Gastroesophageal sphincter (tissue), 4 donors: ENCODE measurements at regions not wholly inside any gene's neighbourhood (a gene's known extent, or its start where the extent isn't known, plus 50 kb on each side); places are given as distances from the start of the nearest gene placed in this dataset.

Experiments
- ATAC-seq: fragments of 150-250 bp; one replicate; pipeline ENCODE4 v1.9.1; 2016; ENCODE audit warnings: mild to moderate bottlenecking, moderate library complexity
- H3K27ac ChIP-seq, 4 donors: fragments of 200-600 bp; sonication (generic) in 3 of 4; 1 replicate in 3 of 4; 2 replicates in 1 of 4; pipeline ENCODE4 v1.5.1; 2016 to 2019
- H3K27me3 ChIP-seq: fragments of 200-600 bp; sonication (generic); one replicate; pipeline ENCODE4 v1.5.1; 2019
- H3K36me3 ChIP-seq, 2 donors: fragments of 200-600 bp; sonication (generic); one replicate each; pipeline ENCODE4 v1.5.1; 2019; ENCODE audit warnings: control low read depth in 1 of 2
- H3K4me1 ChIP-seq, 3 donors: fragments of 200-600 bp; sonication (generic); 1 replicate in 2 of 3; 2 replicates in 1 of 3; pipeline ENCODE4 v1.5.1; 2016 to 2019; ENCODE audit warnings: control low read depth in 2 of 3
- H3K4me3 ChIP-seq, 2 donors: fragments of 200-600 bp; sonication (generic); one replicate each; pipeline ENCODE4 v1.5.1; 2019; ENCODE audit warnings: mild to moderate bottlenecking in 1 of 2, moderate library complexity in 1 of 2
- H3K9me3 ChIP-seq, 3 donors: fragments of 200-600 bp; sonication (generic); one replicate each; pipeline ENCODE4 v1.5.1; 2017 to 2019; ENCODE audit warnings: control low read depth in 2 of 3
- EP300 ChIP-seq: sonication (generic); formaldehyde crosslinking; IDR thresholded peaks from one replicate; pipeline ENCODE4 v1.6.1; 2017; ENCODE audit warnings: antibody characterized with exemption, mild to moderate bottlenecking
- POLR2A ChIP-seq, 2 donors: fragments of 450-650 bp; IDR thresholded peaks; one replicate each; pipeline ENCODE4 v1.6.1; 2017; ENCODE audit warnings: antibody characterized with exemption in 2 of 2, mild to moderate bottlenecking in 2 of 2, moderate library complexity in 1 of 2
- POLR2AphosphoS5 ChIP-seq: sonication (generic); formaldehyde crosslinking; IDR thresholded peaks from one replicate; pipeline ENCODE4 v1.6.1; 2017; ENCODE audit warnings: antibody characterized with exemption
- WGBS, 2 donors: methylation state at CpG; one replicate each; pipeline ENCODE4 v1.1.5; 2018; ENCODE audit warnings: low coverage in 1 of 2; 5-methylcytosine and 5-hydroxymethylcytosine counted together
- TF ChIP-seq, protein P1 (sequence below), 4 experiments: fragments of 200-600 bp in 2 of 4; fragments of 450-650 bp in 2 of 4; sonication (generic) in 1 of 4; IDR thresholded peaks; one replicate each; pipeline ENCODE4 v1.5.1; 2017 to 2019; ENCODE audit warnings: antibody characterized with exemption in 4 of 4, mild to moderate bottlenecking in 2 of 4, moderate library complexity in 2 of 4

DNA sequence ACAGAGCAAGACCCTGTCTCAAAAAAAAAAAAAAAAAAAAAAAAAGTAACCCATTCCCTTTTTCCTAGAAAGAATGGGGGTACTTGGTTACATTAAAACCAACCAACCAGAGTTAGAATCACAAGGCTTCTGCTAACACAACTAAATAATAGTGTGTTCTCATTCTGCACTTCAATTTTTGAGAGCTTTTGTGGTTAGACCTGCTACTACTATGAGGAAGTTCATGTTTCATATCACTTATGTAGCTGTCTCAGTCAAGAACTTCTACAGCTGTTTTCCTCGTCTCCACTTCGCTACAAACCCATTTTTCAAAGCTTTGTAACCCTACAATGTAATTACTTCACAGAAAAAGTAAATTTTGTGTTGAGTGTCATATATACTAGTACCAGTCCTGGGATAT, 58.3 kb downstream of the PDHA2 start:
- H3K4me1 ChIP-seq, result no peaks in the 10 kb centered on the region
- ATAC-seq, result no peak
- no peaks in the 10 kb centered on the region for H3K27me3 ChIP-seq
- no peak overlapping the region for H3K27ac ChIP-seq
- H3K9me3 ChIP-seq, result no peaks in the 10 kb centered on the region
- whole genome bisulfite sequencing, 2 donors, result 52 to 64% methylated on average over 2 of the region's 2 CpGs
- no peak for TF ChIP-seq EP300
- no peak for TF ChIP-seq POLR2A (IDR thresholded peaks at IDR 0.05)
- no peak for TF ChIP-seq POLR2AphosphoS5
- TF ChIP-seq, protein P1, sequence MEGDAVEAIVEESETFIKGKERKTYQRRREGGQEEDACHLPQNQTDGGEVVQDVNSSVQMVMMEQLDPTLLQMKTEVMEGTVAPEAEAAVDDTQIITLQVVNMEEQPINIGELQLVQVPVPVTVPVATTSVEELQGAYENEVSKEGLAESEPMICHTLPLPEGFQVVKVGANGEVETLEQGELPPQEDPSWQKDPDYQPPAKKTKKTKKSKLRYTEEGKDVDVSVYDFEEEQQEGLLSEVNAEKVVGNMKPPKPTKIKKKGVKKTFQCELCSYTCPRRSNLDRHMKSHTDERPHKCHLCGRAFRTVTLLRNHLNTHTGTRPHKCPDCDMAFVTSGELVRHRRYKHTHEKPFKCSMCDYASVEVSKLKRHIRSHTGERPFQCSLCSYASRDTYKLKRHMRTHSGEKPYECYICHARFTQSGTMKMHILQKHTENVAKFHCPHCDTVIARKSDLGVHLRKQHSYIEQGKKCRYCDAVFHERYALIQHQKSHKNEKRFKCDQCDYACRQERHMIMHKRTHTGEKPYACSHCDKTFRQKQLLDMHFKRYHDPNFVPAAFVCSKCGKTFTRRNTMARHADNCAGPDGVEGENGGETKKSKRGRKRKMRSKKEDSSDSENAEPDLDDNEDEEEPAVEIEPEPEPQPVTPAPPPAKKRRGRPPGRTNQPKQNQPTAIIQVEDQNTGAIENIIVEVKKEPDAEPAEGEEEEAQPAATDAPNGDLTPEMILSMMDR (IDR thresholded peaks at IDR 0.05), result no peak
- H3K36me3 ChIP-seq, result no peaks in the 10 kb centered on the region
- no peak overlapping the region for H3K4me3 ChIP-seq

DNA sequence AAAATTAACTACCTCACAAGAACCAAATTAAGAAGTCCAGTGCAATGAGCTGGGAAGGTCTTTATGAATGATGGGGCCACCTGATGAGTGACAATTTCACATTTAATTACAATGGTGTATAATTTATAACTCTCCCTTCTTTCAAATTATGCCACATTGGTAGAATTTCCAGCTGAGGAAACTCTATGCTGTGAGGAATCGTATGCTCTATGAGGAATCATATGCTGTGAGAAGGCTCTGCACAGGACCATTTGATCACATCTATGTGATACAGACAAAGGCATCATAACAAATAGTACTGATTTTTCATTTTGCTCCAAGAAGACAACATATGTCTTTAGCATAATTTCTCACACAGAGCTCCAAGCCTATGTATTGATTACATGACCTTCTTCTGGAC, 69.3 kb downstream of the PDHA2 start:
- Histone ChIP-seq H3K27ac (no peak overlapping the region), H3K9me3 (no peaks in the 10 kb centered on the region), H3K4me1 (no peaks in the 10 kb centered on the region), H3K27me3 (no peaks in the 10 kb centered on the region), H3K36me3 (no peaks in the 10 kb centered on the region), H3K4me3 (no peak overlapping the region)
- no peak for ATAC-seq
- TF ChIP-seq POLR2AphosphoS5 (no peak), POLR2A (IDR thresholded peaks at IDR 0.05) (no peak), EP300 (no peak)
- TF ChIP-seq, protein P1 (IDR thresholded peaks at IDR 0.05), result no peak
- WGBS, 2 donors, result 73 to 80% methylated on average over 1 of the region's 1 CpG

DNA sequence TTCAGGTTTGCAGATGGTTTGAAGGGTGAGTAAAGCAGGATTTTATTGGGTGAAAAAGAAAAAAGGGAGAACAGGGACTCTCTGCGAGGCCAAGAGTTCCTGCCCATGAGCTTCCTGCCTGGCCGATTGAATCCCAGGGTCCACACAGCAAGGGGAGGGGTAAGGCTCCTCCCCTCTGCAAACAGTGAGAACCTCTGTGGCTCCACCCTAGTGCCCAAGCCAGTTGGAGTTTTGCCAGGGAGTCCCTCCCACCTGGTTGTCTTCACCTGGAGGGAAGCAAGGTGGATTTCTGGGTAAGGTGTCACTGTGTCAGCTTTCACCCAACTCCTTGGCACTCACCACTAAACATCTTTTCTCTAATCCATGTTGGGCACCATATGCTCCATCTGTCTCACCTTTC, 70.9 kb downstream of the PDHA2 start:
- WGBS, 2 donors, result 65% methylated on average over 2 of the region's 2 CpGs; no CpG with 5 or more reads in 1 of the 2 donors
- no peaks in the 10 kb centered on the region for H3K9me3 ChIP-seq
- ATAC-seq, result no peak
- TF ChIP-seq EP300 (no peak), POLR2AphosphoS5 (no peak), POLR2A (IDR thresholded peaks at IDR 0.05) (no peak)
- TF ChIP-seq, protein P1 (IDR thresholded peaks at IDR 0.05), result no peak
- no peaks in the 10 kb centered on the region for H3K27me3 ChIP-seq
- no peak overlapping the region for H3K27ac ChIP-seq
- H3K4me1 ChIP-seq, result no peaks in the 10 kb centered on the region
- H3K36me3 ChIP-seq, result no peaks in the 10 kb centered on the region
- H3K4me3 ChIP-seq, result no peak overlapping the region

DNA sequence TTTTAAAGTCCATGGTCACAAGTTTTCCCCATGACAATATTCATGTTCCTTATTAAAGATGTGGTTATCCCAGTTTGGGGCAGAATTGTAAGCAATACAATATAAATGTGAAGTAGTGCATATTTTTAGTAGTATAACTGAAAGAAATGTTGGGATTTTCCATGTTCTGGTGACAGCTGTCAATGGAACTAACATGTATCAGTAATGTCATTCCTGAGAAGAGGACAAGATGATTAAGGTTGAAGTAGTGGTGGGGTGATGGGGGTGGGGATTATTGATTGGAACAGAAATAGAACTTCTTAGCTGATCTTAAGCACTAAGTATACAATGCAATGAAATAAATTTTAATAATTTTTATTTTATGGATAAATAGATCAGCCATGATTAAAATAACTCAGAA, 81.6 kb downstream of the PDHA2 start:
- Histone ChIP-seq H3K4me1 (no peaks in the 10 kb centered on the region), H3K27me3 (no peaks in the 10 kb centered on the region), H3K9me3 (peaks cover 0 to 8% (median 0%) of the 10 kb centered on the region in 3 donors), H3K36me3 (no peaks in the 10 kb centered on the region), H3K27ac (no peak overlapping the region), H3K4me3 (no peak overlapping the region)
- TF ChIP-seq POLR2A (IDR thresholded peaks at IDR 0.05), result no peak
- TF ChIP-seq EP300, result no peak
- no peak for TF ChIP-seq POLR2AphosphoS5
- TF ChIP-seq, protein P1 (IDR thresholded peaks at IDR 0.05), result no peak
- ATAC-seq, result no peak

DNA sequence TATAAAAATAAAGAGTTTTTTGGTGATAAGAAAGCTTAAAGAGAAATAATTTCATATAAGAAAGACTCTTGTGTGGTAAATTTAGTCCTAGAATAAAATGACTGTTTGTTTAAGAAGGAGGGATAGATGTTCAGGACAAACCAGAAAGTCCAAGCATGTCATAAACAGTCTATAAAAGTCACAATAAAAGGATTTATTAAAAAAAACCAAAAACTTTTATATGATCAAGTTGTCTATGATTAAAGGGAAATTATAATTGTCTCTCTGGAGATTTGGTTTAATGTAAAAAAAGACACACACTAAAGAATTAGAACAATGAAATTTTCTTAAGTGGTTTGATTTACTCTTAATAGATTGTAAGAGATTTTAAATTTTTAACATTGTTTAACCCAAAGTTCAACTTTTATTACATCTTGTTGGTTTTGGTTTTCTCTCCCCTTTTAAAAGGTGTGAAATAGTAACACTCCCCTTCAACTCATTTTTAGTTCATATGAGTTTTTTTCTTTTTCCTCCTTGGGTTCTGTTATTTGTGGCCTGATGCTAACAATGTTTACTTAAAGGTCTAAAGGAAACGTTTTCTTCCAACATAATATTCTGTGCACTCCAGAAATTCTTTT, 89.7 kb downstream of the PDHA2 start:
- TF ChIP-seq, protein P1 (IDR thresholded peaks at IDR 0.05), result no peak
- no peak for TF ChIP-seq POLR2AphosphoS5
- TF ChIP-seq EP300, result no peak
- TF ChIP-seq POLR2A (IDR thresholded peaks at IDR 0.05), result no peak
- Histone ChIP-seq H3K27ac (no peak overlapping the region), H3K4me3 (no peak overlapping the region), H3K4me1 (no peaks in the 10 kb centered on the region), H3K36me3 (no peaks in the 10 kb centered on the region), H3K9me3 (peaks cover 0 to 13% (median 0%) of the 10 kb centered on the region in 3 donors), H3K27me3 (no peaks in the 10 kb centered on the region)
- WGBS, 2 donors, result 50 to 55% methylated on average over 1 of the region's 1 CpG
- ATAC-seq, result no peak
